OCI-LY1 (cell line): ENCODE measurements at regions not wholly inside any gene's neighbourhood (a gene's known extent, or its start where the extent isn't known, plus 50 kb on each side); places are given as distances from the start of the nearest gene placed in this dataset.

Experiments used
- EZH2 ChIP-seq: fragments of 200-600 bp; sonication (generic), shearing (Covaris generic); IDR thresholded peaks from 2 replicates; pipeline ENCODE4 v1.8.0; 2017; ENCODE audit warnings: borderline replicate concordance, mixed run types, mild to moderate bottlenecking, antibody characterized with exemption, low read length, moderate library complexity, mixed read lengths
- TF ChIP-seq, protein P1 (sequence below): fragments of 200-600 bp; sonication (generic), shearing (Covaris generic); IDR thresholded peaks from 2 replicates; pipeline ENCODE4 v1.5.1; 2017; ENCODE audit warnings: mild to moderate bottlenecking, antibody characterized with exemption, low read length, moderate library complexity, mixed read lengths

DNA sequence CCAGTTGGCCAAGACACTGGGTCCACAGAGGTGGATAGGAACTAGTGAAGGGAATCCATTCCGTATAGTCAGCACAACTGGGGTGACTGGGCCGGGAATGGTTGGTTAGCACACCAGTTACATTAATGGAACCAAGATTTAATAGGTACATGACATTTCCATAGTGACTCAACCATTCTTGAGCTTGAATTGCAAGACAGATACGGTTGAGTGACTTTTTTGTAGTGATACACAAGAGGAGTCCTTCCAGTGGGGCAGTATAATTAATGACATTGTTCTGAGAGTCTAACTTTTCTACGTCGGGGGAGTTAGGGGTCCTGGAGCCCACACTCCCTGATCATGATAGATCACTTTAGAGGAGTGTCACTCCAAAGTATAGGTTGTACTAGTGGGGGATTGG, 211.6 kb upstream of the CXCL13 start:
- TF ChIP-seq, protein P1, sequence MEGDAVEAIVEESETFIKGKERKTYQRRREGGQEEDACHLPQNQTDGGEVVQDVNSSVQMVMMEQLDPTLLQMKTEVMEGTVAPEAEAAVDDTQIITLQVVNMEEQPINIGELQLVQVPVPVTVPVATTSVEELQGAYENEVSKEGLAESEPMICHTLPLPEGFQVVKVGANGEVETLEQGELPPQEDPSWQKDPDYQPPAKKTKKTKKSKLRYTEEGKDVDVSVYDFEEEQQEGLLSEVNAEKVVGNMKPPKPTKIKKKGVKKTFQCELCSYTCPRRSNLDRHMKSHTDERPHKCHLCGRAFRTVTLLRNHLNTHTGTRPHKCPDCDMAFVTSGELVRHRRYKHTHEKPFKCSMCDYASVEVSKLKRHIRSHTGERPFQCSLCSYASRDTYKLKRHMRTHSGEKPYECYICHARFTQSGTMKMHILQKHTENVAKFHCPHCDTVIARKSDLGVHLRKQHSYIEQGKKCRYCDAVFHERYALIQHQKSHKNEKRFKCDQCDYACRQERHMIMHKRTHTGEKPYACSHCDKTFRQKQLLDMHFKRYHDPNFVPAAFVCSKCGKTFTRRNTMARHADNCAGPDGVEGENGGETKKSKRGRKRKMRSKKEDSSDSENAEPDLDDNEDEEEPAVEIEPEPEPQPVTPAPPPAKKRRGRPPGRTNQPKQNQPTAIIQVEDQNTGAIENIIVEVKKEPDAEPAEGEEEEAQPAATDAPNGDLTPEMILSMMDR: no peak
- no peak for TF ChIP-seq EZH2
